ENCODE measurements at regions not wholly inside any gene's neighbourhood (a gene's known extent, or its start where the extent isn't known, plus 50 kb on each side); places are given as distances from the start of the nearest gene placed in this dataset.

DNA sequence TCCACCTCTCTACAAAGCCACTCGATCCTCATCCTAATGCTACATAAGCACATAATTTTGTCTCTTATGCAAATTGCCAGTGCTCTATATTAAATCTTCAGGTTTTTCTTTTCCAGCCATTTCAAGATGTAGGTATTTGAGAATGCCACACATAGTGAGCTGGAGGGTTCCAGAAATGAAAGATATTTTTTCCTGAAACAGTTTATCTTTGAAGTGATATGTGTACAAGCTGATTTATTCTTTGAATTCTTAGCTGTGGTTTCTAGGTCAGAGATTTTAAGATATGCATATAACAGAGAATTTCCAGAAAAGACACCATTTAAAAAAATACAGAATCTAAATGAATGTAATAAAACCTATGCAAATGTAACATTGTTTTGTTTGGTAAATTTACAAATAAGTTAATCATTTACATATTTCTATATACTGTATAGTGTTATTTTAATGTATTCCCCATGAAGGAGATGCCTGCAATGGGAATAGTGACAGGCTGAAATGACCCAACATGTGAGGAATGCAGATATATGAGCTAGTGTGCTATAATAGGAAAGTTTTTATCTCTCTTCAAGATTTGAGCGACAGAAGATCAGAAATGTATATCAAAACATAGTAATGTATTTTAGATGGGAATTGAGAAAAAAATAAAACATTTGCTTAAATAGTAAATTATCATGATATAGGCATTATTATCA lies 570.2 kb downstream of the SLITRK1 start:
- DNase-seq = no peak

DNA sequence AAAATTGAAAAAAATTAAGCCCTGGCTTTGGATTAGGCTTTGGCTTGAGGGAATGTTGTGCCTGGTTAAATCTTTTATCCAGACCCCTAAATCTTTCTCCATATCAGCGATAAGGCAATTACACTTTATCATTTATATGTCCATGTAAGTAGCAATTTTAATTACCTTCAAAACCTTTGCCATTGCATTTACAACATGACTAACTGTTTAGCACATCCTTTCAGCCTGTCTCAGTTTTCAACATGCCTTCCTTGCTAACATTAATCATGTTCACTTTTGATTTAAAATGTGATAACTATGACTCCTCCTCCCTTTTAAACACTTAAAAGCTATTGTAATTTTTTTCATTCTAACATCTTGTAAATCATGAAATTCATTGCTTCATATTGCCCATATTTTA lies 583.7 kb downstream of the SLITRK1 start:
- DNase-seq = no peak

DNA sequence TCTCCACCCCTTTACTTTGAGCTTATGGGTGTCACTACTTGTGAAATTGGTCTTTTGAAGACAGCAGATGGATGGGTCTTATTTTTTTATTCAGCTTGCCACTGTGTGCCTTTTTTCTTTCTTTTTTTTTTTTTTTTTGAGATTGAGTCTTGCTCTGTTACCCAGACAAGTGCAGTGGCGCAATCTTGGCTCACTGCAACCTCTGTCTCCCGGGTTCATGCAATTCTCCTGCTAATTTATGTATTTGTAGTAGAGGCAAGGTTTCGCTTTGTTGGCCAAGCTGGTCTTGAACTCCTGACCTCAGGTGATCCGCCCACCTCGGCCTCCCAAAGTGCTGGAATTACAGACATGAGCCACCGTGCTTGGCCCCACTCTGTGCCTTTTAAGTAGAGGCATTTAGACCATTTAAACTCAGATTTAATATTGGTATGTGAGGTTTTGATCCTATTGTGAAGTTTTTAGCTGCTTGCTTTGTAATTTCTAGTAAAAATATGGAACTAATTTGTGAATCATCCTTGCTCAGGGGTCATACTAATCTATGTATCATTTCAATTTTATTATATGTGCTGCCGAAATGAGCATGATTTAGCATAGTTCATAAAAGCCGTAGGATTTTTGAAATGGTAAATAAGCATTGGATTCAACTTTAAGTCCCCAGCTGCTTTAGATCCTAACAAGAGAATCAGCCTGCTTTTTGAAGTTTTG lies 584.5 kb downstream of the SLITRK1 start:
- DNase-seq = no peak

DNA sequence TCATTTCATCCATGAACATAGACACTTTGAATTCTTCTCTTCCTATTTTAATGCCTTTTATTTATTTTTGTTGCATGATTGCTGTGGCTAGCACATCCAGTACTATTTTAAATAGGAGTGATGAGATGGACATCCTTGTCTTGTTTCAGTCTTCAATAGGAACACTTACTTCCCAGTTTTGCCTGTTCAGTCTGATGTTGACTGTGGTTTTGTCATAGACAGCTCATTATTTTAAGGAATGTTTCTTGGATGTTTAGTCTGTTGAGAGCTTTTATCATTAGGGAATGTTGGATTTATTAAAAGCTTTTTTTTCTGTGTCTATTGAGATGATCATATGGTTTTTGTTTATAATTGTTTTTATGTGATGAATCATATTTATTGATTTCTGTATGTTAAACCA lies 586.6 kb downstream of the SLITRK1 start:
- no peak for DNase-seq

DNA sequence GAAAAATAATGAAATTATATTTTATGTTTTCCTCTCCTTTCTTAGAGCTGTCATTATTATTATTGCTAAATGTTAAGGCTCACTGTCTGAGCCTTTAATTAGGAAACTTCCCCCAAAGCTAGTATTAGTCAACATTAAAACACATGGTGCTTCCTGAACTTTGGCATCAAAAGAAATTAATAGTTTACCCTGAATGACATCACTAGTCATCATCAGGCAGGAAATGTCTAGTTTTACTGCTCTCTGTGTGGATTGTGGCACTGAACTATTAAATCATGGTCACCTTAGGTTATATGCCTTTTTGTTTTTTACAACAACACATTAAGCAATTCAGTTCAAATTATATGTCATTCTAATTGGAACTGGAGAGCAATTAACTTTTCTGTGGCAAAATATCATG lies 595.5 kb downstream of the SLITRK1 start:
- DNase-seq = no peak

DNA sequence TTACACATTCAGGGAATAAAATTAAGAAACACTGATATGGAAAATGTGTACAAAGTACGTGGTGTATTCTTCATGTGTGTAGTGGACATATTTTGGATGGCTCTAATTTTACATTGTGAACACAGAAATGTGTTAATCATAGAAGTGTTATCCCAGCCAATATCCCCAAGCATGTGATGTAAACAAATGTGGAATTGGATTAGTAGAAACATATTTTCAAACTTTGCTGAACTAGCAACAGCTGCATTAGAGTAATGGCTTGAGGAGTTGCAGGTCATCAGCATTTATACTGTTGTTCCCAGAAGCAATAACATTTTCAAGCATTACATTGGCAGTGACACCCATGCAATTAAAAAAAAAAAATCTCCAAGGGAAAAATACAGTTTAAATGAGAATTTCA lies 600.6 kb downstream of the SLITRK1 start:
- no peak for DNase-seq

DNA sequence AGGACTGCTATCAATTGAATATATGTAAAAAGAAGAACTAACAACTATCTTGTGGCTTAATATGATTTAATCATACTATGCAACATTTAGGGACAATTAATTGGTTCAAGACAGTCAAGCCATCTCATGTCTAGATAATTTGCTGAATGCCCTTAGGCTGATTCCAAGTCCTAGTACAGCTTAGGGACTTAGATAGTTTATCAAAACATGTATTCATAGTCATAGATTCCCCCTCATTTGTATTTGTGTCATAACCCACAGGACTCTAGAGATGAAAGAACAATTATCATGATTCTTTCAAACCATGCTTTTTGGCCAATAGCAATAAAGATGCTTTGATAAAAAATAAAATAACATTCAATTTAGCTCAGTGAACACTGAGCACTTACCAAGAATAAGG lies 607.6 kb downstream of the SLITRK1 start:
- DNase-seq = no peak

DNA sequence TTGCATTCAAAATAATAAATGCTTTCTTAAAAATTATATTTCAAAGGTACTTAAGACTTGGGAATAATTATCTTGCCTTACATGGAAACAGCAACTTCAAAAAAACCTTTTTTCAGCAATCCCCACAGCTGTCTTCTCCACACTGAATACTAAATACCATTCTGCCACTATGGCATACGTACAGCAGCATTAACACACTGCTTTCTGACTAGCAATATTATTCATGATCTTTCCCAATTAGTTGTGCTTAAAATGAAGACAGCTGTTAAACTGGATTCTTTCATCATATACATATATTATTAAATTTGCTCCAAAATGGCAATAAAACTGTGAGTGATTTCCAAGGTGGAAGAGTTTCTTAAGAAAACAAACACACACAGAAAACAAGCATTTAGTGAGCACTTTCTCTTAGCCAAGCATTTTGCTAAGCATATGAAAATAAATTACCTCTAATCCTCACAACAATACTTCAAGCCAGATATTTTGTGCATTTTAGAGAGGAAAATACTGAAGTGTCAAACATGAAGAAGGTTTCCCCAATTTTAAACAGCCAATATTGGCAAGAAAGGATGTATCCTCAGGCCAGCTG lies 609.5 kb downstream of the SLITRK1 start:
- DNase-seq = no peak

DNA sequence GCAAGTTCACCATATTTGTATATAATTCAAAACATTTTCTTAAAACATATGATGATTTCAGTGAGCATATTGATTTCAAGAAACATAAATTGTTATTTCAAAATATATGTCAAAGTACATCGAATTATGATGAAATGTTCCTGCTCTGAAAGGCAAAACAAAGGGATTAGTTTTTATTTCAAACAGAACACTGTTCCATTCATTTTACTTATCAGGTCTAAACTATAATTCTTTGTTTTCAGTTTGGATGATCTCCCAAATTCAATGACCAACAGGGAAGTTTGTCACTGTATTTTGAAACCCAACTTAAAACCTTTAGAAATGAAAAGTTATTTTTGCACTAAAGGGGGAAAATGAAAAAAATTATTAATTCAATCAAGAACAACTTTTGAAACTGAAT lies 610.2 kb downstream of the SLITRK1 start:
- no peak for DNase-seq

DNA sequence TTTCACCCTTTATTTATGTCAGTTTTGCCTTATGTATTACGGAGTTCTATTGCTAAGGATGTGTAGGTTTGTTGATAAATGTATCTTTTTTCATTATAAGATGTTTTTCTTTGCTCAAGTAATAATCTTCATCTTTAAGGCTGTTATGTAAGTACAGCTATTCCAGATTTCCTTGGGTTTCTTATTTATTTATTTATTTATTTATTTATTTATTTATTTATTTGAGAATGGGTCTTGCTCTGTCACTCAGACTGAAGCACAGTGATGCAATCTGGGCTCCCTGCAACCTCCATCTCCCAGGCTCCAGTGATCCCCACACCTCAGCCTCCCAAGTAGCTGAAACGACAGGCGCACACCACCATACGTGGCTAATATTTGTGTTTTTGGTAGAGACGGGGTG lies 617.0 kb downstream of the SLITRK1 start:
- no peak for DNase-seq

DNA sequence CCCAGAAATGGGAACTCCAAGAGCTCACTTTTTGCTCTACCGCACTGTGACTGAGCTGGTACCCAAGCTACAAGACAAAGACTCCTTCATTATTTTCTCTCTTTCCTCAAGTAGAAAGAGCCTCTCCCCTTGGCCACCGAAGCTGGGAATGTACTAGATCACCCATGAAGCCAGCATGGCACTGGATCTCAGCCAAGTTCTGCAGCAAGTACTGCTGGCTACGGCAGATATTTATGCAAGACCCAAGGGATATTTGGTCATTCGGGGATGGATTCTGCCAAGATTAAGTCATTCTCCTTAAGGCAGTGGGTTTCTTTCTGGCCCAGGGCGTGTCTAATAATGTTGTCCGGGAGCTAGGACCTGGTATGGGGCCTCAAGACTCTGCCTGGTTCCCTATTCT lies 633.5 kb downstream of the SLITRK1 start:
- no peak for DNase-seq

DNA sequence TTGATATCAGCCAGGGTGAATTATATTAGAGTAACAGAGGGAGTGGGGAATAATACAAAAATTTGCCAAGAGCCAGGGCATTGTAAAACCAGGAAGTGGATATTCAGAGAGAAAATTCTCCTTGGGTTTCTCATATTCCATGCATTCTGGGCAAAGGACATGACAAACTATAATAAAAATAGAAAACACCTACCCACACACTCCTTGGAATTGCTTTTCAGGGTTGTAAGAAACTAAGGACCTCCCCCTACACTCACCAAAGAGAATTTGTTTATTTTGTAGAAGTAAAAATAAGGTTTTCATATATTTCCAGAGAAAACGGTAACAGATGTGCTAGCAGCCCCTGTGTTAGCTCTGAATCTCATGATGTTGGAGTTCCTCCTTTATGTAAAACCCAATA lies 649.6 kb downstream of the SLITRK1 start:
- no peak for DNase-seq

DNA sequence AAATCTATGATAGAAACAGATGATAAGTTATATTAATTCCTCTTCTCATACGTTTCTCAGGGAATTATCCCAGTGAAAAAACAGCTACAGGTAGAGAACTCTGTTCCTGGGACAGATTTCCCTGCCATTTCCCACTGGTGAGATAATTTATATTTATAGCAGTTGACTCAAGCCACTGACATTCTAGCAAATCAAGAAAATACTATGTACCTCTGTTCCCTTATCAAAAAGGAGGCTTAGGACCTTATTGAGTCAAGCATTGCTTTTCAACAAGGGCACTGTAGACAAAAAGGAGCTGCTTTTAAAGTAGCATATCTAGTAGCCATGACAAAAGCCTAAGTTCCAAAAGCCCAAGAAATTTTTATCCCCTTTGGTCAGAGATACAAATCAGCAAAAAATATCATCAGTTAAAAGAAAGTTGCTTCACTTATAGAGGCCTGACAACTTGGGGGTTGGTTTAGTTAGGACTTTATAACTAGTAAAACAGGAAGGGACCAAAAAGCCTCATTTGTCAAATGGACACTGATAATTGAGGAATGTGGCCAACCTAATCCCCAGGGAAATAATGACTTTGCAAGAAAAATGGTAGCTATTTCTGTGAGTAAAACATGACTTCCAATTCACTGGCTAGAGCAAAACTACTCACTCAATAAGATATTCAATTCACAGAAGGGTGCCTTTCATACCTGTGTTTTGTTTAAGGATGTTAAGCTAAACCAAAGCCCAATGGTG lies 652.5 kb downstream of the SLITRK1 start:
- no peak for DNase-seq

DNA sequence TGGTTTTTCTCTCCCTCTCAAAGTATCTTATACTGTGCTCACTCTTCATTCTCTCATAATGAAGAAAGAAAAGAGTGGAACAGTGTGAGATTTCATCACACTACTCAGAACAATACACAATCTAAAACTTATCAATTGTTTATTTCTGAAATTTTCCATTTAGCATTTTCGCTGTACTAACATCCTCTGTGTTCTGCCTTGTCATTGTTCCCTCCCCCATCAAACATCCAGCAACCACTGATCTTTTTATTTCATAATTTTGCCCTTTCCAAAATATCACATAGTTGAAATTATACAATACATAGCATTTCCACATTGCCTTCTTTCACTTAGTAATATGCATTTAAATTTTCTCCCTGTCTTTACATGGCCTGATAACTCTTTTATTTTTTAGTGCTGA lies 658.7 kb downstream of the SLITRK1 start:
- DNase-seq = no peak

DNA sequence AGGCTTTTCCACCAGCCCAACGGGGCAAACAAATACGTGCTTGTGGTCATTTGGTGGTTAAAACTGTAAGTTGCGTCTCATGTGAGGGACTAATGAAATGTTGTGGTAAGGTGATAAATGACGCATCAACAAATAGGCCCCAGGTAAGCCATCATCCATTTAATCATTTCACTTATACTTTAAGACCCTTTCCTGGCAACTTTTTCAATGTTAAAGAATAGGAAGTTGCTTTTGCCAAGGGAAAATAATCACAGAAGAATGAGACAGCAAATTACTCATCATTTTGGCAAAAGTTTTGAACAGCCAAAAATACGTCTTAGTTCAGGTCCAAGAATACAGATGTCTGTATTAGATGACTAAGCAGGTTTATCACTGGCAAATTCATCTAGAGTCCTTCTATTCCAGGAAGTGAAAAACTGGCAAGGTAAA lies 660.4 kb downstream of the SLITRK1 start:
- no peak for DNase-seq

DNA sequence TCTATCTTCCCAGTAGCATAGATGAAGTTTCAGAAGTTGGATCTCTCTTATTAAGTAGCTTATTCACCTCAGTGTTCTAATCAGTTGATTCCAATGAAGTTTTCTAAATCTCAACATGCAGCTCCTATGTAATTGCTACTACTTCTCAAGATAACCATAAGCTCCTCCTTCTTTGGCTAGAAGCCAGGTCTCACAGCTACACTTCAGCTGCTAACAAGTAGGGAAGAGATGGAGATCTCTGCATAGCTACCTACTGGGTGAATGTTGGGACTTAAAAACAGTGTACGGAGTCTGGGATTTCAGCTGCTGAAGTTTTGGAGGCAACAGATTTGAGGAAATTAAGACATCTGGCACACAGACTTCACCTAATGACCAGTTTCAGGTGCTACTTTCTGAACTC lies 661.0 kb downstream of the SLITRK1 start:
- DNase-seq = no peak

DNA sequence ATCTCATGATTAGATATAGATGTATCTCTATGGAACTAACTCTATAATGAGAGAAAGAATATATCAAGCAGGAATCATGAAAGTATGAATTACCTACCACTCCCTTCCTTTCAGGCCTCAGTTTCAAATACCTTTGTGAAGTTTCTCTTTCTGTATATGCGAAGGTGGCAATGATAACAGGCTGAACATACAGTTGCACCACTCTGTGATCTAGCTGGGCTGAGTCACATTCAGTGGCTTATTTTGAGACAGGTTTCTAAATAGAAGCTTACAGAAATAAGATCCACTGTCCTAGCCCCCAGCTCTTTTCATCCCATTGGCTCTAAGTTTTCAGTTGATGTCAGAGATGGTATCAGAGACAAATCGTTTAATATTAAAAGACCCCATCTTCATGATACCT lies 662.0 kb downstream of the SLITRK1 start:
- no peak for DNase-seq

DNA sequence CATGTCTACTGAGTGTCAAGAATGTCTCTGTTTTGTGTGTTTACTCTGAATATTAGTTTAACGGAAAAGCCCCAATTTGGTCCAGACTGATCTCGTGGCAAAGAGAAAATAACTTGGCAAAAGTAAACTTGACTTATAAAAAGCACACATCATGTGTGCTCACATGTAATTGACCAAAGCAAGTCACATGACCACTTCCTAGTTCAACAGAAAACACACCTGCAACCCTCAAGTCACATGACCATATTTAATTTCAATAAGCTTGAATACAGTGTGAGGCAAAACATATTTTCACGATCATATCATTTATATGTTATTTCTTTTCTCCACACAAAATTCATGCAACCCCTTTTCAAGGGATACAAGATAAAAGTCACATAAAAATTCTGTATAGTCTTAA lies 662.4 kb downstream of the SLITRK1 start:
- no peak for DNase-seq

DNA sequence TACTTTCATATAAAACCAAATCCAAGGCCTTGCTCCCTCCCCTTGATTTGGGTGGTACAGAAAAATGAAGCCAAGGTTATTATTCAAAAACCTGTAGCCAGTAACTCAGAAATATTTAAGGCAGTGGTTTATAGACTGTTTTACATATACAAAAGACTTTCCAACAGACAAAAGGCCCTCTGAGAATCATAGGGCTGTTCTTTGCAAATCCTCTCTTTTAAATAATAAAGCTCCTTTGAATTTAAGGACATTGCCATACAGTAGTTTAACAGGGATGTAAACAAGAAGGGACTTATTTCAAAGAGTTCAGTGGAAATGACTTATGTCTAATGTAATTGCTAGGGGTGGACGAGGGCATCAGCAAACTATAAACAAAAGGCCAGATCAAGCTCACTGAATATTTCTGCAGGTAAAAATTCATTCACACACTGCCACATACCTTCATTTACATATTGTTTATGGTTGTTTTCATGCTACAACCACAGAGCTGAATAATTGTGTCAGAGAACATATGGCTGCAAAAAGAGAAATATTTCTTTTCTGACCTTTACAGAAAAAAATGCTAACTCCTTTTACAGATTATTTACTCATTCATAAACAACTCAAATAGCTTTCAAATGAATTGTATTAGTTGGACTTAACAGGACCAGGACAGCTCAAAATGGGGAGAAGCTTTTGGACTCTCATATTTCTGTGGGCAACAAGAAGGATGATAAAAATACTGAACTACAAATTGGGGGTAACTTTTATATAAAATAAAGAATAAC lies 665.6 kb downstream of the SLITRK1 start:
- no peak for DNase-seq

DNA sequence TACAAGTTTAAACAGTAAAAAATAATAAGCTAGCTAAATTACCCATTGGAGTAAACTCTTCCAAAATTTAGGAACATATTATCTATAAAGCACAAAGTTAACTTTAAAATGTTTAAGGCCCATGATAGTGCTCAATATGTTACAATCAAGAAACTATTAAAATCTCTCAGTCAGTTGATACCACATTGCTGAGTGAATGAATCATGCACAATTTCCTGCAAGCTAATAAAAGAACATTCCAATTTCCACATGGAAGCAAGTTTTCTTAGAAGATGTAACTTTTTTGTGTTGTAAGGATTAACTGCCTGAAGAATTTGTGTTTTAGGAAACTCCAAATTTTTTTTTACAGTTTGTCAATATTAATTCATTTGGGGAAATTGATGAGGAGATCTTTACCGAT lies 666.6 kb downstream of the SLITRK1 start:
- DNase-seq = no peak

DNA sequence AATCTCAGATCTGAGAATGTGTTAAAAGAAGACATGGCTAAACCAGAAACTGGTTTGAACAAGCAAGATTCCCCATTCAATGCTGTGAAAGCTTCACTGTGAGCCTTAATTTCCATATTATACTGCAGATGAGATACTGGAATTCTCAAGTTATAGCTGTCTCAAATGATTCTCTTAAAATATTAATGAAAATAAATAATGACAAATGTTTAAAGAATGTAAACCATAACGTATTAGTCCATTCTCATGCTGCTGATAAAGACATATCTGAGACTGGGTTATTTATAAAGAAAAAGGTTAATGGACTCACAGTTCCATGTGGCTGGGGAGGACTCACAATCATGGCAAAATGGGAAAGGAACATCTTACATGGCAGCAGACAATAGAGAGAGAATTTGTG lies 667.8 kb downstream of the SLITRK1 start:
- DNase-seq = no peak

DNA sequence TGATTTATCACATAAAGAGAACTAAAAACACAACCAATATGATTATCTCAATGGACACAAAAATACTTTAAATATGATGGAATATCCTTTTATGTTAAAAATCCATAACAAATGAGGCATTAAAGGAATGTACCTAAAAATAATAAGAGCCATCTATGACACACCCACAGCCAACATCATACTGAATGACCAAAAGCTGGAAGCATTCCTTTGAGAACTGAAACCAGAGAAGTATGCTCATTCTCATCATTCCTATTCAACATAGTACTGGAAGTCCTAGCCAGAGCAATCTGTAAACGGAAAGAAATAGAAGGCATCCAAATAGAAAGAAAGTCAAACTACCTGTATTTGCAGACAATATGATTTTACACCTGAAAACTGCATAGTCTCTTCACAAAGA lies 671.0 kb downstream of the SLITRK1 start:
- DNase-seq = no peak

DNA sequence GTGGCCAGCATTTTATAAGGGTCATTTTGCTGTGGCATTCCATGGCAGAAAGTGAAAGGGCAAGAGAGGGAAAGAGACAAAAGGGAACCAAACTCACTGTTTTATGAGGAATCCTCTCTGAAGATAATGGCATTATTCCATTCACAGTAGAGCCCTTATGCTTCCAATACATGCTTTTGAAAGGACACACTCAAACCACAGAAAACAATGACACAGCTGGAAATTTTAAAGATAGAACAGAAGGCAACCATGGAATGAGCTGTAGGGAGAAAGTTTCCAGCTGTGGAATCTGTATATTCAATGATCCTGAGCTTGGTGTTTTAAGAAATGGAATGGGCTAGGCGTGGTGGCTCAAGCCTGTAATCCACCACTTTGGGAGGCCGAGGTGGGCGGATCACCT lies 677.4 kb downstream of the SLITRK1 start:
- DNase-seq = no peak
